SKM-1 treated with dmso at 0.1 percent for 144 hours (cell line): ENCODE measurements at regions not wholly inside any gene's neighbourhood (a gene's known extent, or its start where the extent isn't known, plus 50 kb on each side); places are given as distances from the start of the nearest gene placed in this dataset.

Experiments used
- DNase-seq: peaks from one replicate; lab custom pipeline; 2025; ENCODE audit not compliant: unreplicated experiment; lab: John Stamatoyannopoulos, UW

GRCh38 chr9:27625751-27626150 lies 52.5 kb upstream of the C9orf72 start:
- DNase-seq, result no peak

GRCh38 chr9:27626244-27627187 lies 53.2 kb upstream of the C9orf72 start:
- no peak for DNase-seq

GRCh38 chr9:27627188-27627564 lies 53.9 kb upstream of the C9orf72 start:
- DNase-seq, result no peak

- no peak for DNase-seq
Measured at GRCh38 chr9:27628311-27628710, 55.0 kb upstream of the C9orf72 start.

GRCh38 chr9:27629425-27629824 lies 56.1 kb upstream of the C9orf72 start:
- no peak for DNase-seq

GRCh38 chr9:27632254-27632653 lies 59.0 kb upstream of the C9orf72 start:
- DNase-seq, result no peak

- DNase-seq, result peak; percentile 34
Measured at GRCh38 chr9:27633764-27634163, 60.5 kb upstream of the C9orf72 start.

- DNase-seq, result peak; percentile 72
Measured at GRCh38 chr9:27634879-27635278, 61.6 kb upstream of the C9orf72 start.

- no peak for DNase-seq
Measured at GRCh38 chr9:27638716-27639115, 65.4 kb upstream of the C9orf72 start.

GRCh38 chr9:27645161-27645840 lies 72.0 kb upstream of the C9orf72 start:
- no peak for DNase-seq

- DNase-seq, result no peak
Measured at GRCh38 chr9:27653246-27653645, 80.0 kb upstream of the C9orf72 start.

GRCh38 chr9:27653957-27654356 lies 80.7 kb upstream of the C9orf72 start:
- peak; percentile 25 for DNase-seq

GRCh38 chr9:27654629-27655285 lies 81.5 kb upstream of the C9orf72 start:
- no peak for DNase-seq

GRCh38 chr9:27655441-27655840 lies 82.2 kb upstream of the C9orf72 start:
- DNase-seq, result peak; percentile 46

- DNase-seq, result no peak
Measured at GRCh38 chr9:27659001-27659400, 85.7 kb upstream of the C9orf72 start.

GRCh38 chr9:27659571-27659970 lies 86.3 kb upstream of the C9orf72 start:
- DNase-seq, result no peak

GRCh38 chr9:27660148-27660547 lies 86.9 kb upstream of the C9orf72 start:
- no peak for DNase-seq

- no peak for DNase-seq
Measured at GRCh38 chr9:27663526-27663925, 90.2 kb upstream of the C9orf72 start.

GRCh38 chr9:27664121-27664779 lies 91.0 kb upstream of the C9orf72 start:
- DNase-seq, result no peak

- DNase-seq, result no peak
Measured at GRCh38 chr9:27665136-27665535, 91.9 kb upstream of the C9orf72 start.

GRCh38 chr9:27668280-27668679 lies 95.0 kb upstream of the C9orf72 start:
- no peak for DNase-seq
